K562 (cell line): ENCODE measurements at regions not wholly inside any gene's neighbourhood (a gene's known extent, or its start where the extent isn't known, plus 50 kb on each side); places are given as distances from the start of the nearest gene placed in this dataset.

Experiments used
- ATAC-seq: fragments of 200-7000 bp; cut with Tn5 transposase; 3 replicates; pipeline ENCODE4 v1.9.1; 2020; ENCODE audit warnings: moderate library complexity
- BruUV-seq: library from RNA; stranded (reverse); fragments of 400-500 nt; replicated peaks from 2 replicates; lab custom pipeline; 2021; lab: Mats Ljungman, UMichigan
- CTCF ChIA-PET: fragments of 300-600 bp; formaldehyde crosslinking; extraction: SDS; loops from one replicate; lab custom pipeline; 2021; ENCODE audit warnings: low intra/inter-chr PET ratio; lab: Yijun Ruan, JAX
- POLR2A ChIA-PET: fragments of 300-600, 350-650 bp; sonication (Branson Sonifier 250); formaldehyde crosslinking; extraction: SDS; loops from one replicate; lab custom pipeline; 2021; ENCODE audit warnings: antibody characterized with exemption, inconsistent platforms; lab: Yijun Ruan, JAX
- DNase-seq, 4 experiments: peaks; one replicate each; pipeline versions ENCODE4 v3.0.0 to v3.0.0-alpha.2; 2011 to 2018; ENCODE audit warnings: low spot score in 3 of 4, mixed read lengths in 3 of 4; ENCODE audit errors: extremely low read depth in 1 of 4
- FAIRE-seq: peaks from 2 replicates; lab custom pipeline; 2011; peaks lifted over from hg19 to GRCh38; lab: Jason Lieb, UNC
- H2AFZ ChIP-seq: 2 replicates; pipeline ENCODE4 v1.6.0; 2011; ENCODE audit warnings: low read depth, low read length, control low read depth, inconsistent platforms
- H3K27ac ChIP-seq: fragments of 200-600 bp; 3 replicates; pipeline ENCODE4 v1.8.0; 2011; ENCODE audit warnings: low read depth, mild to moderate bottlenecking, control low read depth, inconsistent platforms, low read length, moderate library complexity, mixed read lengths; ENCODE audit errors: extremely low read depth
- H3K27me3 ChIP-seq, 2 experiments: fragments of 300-600 bp in 1 of 2; 2 replicates in 1 of 2; 3 replicates in 1 of 2; pipeline versions ENCODE4 v1.6.0 to v1.8.0; 2011; ENCODE audit warnings: inconsistent platforms in 2 of 2, low read length in 2 of 2, mild to moderate bottlenecking in 1 of 2, mixed read lengths in 1 of 2, moderate library complexity in 1 of 2; ENCODE audit not compliant: control insufficient read depth in 2 of 2, insufficient read depth in 2 of 2
- H3K36me3 ChIP-seq: fragments of 300-600 bp; 3 replicates; pipeline ENCODE4 v1.8.0; 2011; ENCODE audit warnings: mild to moderate bottlenecking, low read length, inconsistent platforms; ENCODE audit not compliant: control insufficient read depth, insufficient read depth
- H3K4me1 ChIP-seq, 2 experiments: fragments of 200-600 bp in 1 of 2; replicated peaks in 1 of 2; 2 replicates in 1 of 2; 3 replicates in 1 of 2; pipeline versions ENCODE4 v1.5.1 to v1.8.0; 2011; ENCODE audit warnings: inconsistent platforms in 2 of 2, low read length in 2 of 2, mild to moderate bottlenecking in 1 of 2, mixed read lengths in 1 of 2, moderate library complexity in 1 of 2; ENCODE audit not compliant: control insufficient read depth in 2 of 2, insufficient read depth in 2 of 2
- H3K4me2 ChIP-seq: 2 replicates; pipeline ENCODE4 v1.6.1; 2011; ENCODE audit warnings: low read length, control low read depth, inconsistent platforms, mixed read lengths; ENCODE audit not compliant: insufficient read depth
- H3K4me3 ChIP-seq: fragments of 200-600 bp; sonication (generic), shearing (Covaris generic); 2 replicates; pipeline ENCODE4 v1.5.1; 2016; ENCODE audit warnings: control low read depth, inconsistent platforms
- H3K79me2 ChIP-seq: fragments of 200-600 bp; 3 replicates; pipeline ENCODE4 v1.8.0; 2011; ENCODE audit warnings: low read length, inconsistent platforms; ENCODE audit not compliant: control insufficient read depth, insufficient read depth
- H3K9ac ChIP-seq, 2 experiments: 2 replicates each; pipeline versions ENCODE4 v1.6.0 to v1.6.1; 2011; ENCODE audit warnings: low read depth in 2 of 2, low read length in 2 of 2, control low read depth in 1 of 2, inconsistent platforms in 1 of 2, mild to moderate bottlenecking in 1 of 2, mixed read lengths in 1 of 2; ENCODE audit not compliant: insufficient read depth in 1 of 2
- H3K9me1 ChIP-seq: one replicate; pipeline ENCODE4 v1.6.0; 2011; ENCODE audit warnings: inconsistent platforms, mild to moderate bottlenecking, low read length, moderate library complexity; ENCODE audit not compliant: control insufficient read depth, insufficient read depth
- H3K9me3 ChIP-seq: replicated peaks from 2 replicates; pipeline ENCODE4 v1.5.1; 2011; ENCODE audit warnings: low read depth, low read length, inconsistent platforms; ENCODE audit not compliant: control insufficient read depth, insufficient read depth
- H4K20me1 ChIP-seq: replicated peaks from 2 replicates; pipeline ENCODE4 v1.6.1; 2011; ENCODE audit warnings: low read length, inconsistent platforms, mixed read lengths; ENCODE audit not compliant: control insufficient read depth, insufficient read depth
- ETV6 ChIP-seq, 3 experiments: fragments of 150-350 bp in 1 of 3; sonication (generic) in 1 of 3; formaldehyde crosslinking in 1 of 3; IDR thresholded peaks; 2 replicates each; pipeline versions ENCODE4 v1.6.1 to v1.8.0; 2014 to 2022; ENCODE audit warnings: borderline replicate concordance in 2 of 3, low read depth in 2 of 3, antibody characterized with exemption in 1 of 3, low read length in 1 of 3, mild to moderate bottlenecking in 1 of 3, missing genetic modification reagents in 1 of 3
- EWSR1 ChIP-seq: fragments of 450-650 bp; IDR thresholded peaks from 2 replicates; pipeline ENCODE4 v1.6.1; 2018; ENCODE audit warnings: borderline replicate concordance, mild to moderate bottlenecking, low read depth, moderate library complexity; ENCODE audit not compliant: partially characterized antibody
- HMGN3 ChIP-seq: IDR thresholded peaks from 2 replicates; pipeline ENCODE4 v1.6.1; 2011; ENCODE audit warnings: borderline replicate concordance, low read depth, mild to moderate bottlenecking, mixed read lengths, low read length; ENCODE audit not compliant: insufficient read length; ENCODE audit errors: extremely low read depth
- KDM2B ChIP-seq: fragments of 250-450 bp; sonication (Bioruptor Pico); IDR thresholded peaks from 2 replicates; pipeline ENCODE4 v1.8.0; 2021; ENCODE audit warnings: mild to moderate bottlenecking, moderate library complexity
- NFRKB ChIP-seq: fragments of 450-650 bp; IDR thresholded peaks from 2 replicates; pipeline ENCODE4 v1.6.1; 2016; ENCODE audit warnings: low read depth
- PCBP2 ChIP-seq: fragments of 200-400 bp; formaldehyde crosslinking; IDR thresholded peaks from 2 replicates; pipeline ENCODE4 v1.6.1; 2018; ENCODE audit warnings: low read length, low read depth, mild to moderate bottlenecking, moderate library complexity; ENCODE audit not compliant: poor library complexity, severe bottlenecking
- PHTF2 ChIP-seq: fragments of 250-450 bp; sonication (Bioruptor Pico); IDR thresholded peaks from 2 replicates; pipeline ENCODE4 v1.5.0; 2021; ENCODE audit warnings: mild to moderate bottlenecking
- SMARCC2 ChIP-seq: fragments of 450-650 bp; IDR thresholded peaks from 2 replicates; pipeline ENCODE4 v1.6.1; 2017; ENCODE audit warnings: antibody characterized with exemption, moderate library complexity, mild to moderate bottlenecking, low read depth
- THAP7 ChIP-seq: fragments of 250-450 bp; sonication (Bioruptor Pico); IDR thresholded peaks from 2 replicates; pipeline ENCODE4 v1.5.0; 2021
- ZEB2 ChIP-seq: fragments of 450-650 bp; IDR thresholded peaks from 2 replicates; pipeline ENCODE4 v1.6.1; 2016
- ZNF311 ChIP-seq: fragments of 250-450 bp; sonication (Bioruptor Pico); IDR thresholded peaks from 2 replicates; pipeline ENCODE4 v1.4.0; 2020; ENCODE audit warnings: mild to moderate bottlenecking, moderate library complexity
- ZNF764 ChIP-seq: fragments of 250-450 bp; sonication (Bioruptor Pico); IDR thresholded peaks from 2 replicates; pipeline ENCODE4 v1.4.0; 2020; ENCODE audit warnings: low read depth, mild to moderate bottlenecking, moderate library complexity
- ZNF780A ChIP-seq: fragments of 250-450 bp; sonication (Bioruptor Pico); IDR thresholded peaks from 2 replicates; pipeline ENCODE4 v1.5.0; 2021; ENCODE audit warnings: mild to moderate bottlenecking
- WGBS: fragments of 100-300 bp; shearing (Covaris generic); methylation state at CpG from one replicate; pipeline ENCODE4 v1.1.6; 2016; ENCODE audit warnings: low coverage, mixed read lengths; ENCODE audit not compliant: insufficient coverage; ENCODE audit errors: missing lambda C conversion rate; 5-methylcytosine and 5-hydroxymethylcytosine counted together
- in situ Hi-C: fragments of 300-500 bp; cut with MboI; formaldehyde crosslinking; loops from 4 replicates; pipeline ENCODE4 v1.15.0; 2018; ENCODE audit warnings: inconsistent platforms, mixed read lengths
- intact Hi-C: fragments of 100-400 bp; cut with micrococcal nuclease; formaldehyde crosslinking; loops from 2 replicates; pipeline ENCODE4 v1.14.2; 2022
- TF ChIP-seq, protein P1 (sequence below): IDR thresholded peaks from 2 replicates; pipeline ENCODE4 v1.6.1; 2011; ENCODE audit not compliant: insufficient read length; ENCODE audit errors: extremely low read depth
- TF ChIP-seq, protein P2 (sequence below): fragments of 450-650 bp; IDR thresholded peaks from 2 replicates; pipeline ENCODE4 v1.6.1; 2016

DNA sequence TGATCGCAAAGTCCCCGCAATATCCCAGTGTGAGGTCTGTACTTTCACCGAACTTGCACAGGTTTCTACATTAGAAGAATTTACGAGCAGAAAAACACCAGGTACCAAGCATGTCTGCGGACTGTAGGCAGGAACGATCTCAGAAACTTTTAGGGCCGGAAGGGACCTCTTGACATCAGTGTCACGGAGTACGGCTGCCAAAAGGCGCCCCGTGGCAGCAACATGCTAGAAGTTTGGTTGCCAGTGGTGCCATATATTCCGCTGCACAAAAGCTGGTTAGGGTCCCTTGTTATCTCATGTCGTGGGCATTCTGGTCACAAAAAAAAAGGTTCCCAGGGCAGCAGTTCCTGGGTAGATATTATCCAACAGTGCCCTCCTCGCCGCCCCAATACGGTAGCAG lies 61.0 kb upstream of the DCAF8L1 start:
- DNase-seq (no peak), ATAC-seq (no peak), FAIRE-seq (no peak)
- no peaks in the 10 kb centered on the region for H4K20me1 ChIP-seq
- no peaks in the 10 kb centered on the region for H3K9me3 ChIP-seq
- BruUV-seq: no TSS peak
- TF ChIP-seq THAP7 (CRISPR knock-in tag) (no peak), SMARCC2 (no peak), ZNF311 (CRISPR knock-in tag) (no peak), ZNF764 (no peak), ETV6 (IDR thresholded peaks at IDR 0.05; ENCODE audit: borderline replicate concordance in 1 of 2, low read depth in 2 of 2, low read length in 1 of 2) (no peak), ETV6 (CRISPR knock-in tag; IDR thresholded peaks at IDR 0.05; ENCODE audit: borderline replicate concordance) (no peak), EWSR1 (no peak), PHTF2 (CRISPR knock-in tag) (no peak), PCBP2 (no peak), KDM2B (CRISPR knock-in tag) (no peak), HMGN3 (no peak), ZEB2 (no peak), NFRKB (no peak), ZNF780A (CRISPR knock-in tag) (no peak)
- TF ChIP-seq, protein P1, sequence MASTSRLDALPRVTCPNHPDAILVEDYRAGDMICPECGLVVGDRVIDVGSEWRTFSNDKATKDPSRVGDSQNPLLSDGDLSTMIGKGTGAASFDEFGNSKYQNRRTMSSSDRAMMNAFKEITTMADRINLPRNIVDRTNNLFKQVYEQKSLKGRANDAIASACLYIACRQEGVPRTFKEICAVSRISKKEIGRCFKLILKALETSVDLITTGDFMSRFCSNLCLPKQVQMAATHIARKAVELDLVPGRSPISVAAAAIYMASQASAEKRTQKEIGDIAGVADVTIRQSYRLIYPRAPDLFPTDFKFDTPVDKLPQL: no peak
- TF ChIP-seq, protein P2, sequence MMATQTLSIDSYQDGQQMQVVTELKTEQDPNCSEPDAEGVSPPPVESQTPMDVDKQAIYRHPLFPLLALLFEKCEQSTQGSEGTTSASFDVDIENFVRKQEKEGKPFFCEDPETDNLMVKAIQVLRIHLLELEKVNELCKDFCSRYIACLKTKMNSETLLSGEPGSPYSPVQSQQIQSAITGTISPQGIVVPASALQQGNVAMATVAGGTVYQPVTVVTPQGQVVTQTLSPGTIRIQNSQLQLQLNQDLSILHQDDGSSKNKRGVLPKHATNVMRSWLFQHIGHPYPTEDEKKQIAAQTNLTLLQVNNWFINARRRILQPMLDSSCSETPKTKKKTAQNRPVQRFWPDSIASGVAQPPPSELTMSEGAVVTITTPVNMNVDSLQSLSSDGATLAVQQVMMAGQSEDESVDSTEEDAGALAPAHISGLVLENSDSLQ: no peak
- no peaks in the 10 kb centered on the region for H3K36me3 ChIP-seq
- H3K79me2 ChIP-seq: no peaks in the 10 kb centered on the region
- H3K27ac ChIP-seq: no peak overlapping the region
- intact Hi-C loops (no loop called here), in situ Hi-C loops (no loop called here)
- no peaks in the 10 kb centered on the region for H3K27me3 ChIP-seq
- no peak overlapping the region for H3K4me3 ChIP-seq
- H3K9ac ChIP-seq: no peak overlapping the region
- 2% methylated on average over 13 of the region's 16 CpGs for WGBS
- CTCF ChIA-PET: no interaction called here
- H3K4me1 ChIP-seq: no peaks in the 10 kb centered on the region
- H3K9me1 ChIP-seq: no peaks in the 10 kb centered on the region
- H2AFZ ChIP-seq: no peak overlapping the region
- no peak overlapping the region for H3K4me2 ChIP-seq
- POLR2A ChIA-PET: no interaction called here
